ENCODE measurements at regions not wholly inside any gene's neighbourhood (a gene's known extent, or its start where the extent isn't known, plus 50 kb on each side); places are given as distances from the start of the nearest gene placed in this dataset.

DNA sequence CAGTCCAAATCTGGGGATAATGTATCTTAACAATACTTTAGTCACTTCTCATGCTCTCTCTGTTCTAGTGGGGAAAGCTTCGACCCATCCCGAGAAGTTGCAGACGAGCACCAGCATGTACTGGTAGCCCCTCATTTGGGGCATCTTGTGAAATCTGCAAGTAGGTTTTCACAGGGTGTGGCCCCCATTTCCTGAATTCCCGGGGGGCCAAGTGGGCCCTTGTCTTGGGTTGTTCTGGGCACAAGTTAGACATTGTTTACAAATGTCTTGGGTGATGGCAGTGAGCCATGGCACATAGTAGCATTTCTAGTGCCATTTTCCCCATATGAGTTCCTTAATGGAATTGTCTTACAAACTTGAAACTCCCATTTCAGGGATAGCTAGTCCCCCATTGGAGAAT is 216.7 kb upstream of the KCND2 start:
- no peaks in the 10 kb centered on the region for H3K27me3 ChIP-seq (ENCODE audit: control insufficient read depth, extremely low read depth, insufficient read depth, low read length)
- peaks cover 11% of the 10 kb centered on the region for H3K4me1 ChIP-seq (ENCODE audit: control insufficient read depth, extremely low read depth, insufficient read depth, low read length)
- no peak overlapping the region for H3K4me3 ChIP-seq (ENCODE audit: control insufficient read depth in 2 of 3, extremely low read depth in 1 of 3, insufficient read depth in 2 of 3, low read depth in 1 of 3, low read length in 3 of 3)
- dilution Hi-C loops (cut with MboI; ENCODE audit: extremely low pct_ligation_motif_present, low sequenced_read_pairs): no loop called here
- no peaks in the 10 kb centered on the region for H3K36me3 ChIP-seq (ENCODE audit: control insufficient read depth in 2 of 2, extremely low read depth in 1 of 2, insufficient read depth in 2 of 2, low read length in 2 of 2)
- H2AFZ ChIP-seq (ENCODE audit: control insufficient read depth, low read length): no peak overlapping the region
- no peak overlapping the region for H3K9ac ChIP-seq (ENCODE audit: control insufficient read depth, extremely low read depth, insufficient read depth, low read length)
- H3K27ac ChIP-seq (ENCODE audit: control insufficient read depth, insufficient read depth, low read length): no peak overlapping the region
- no peak overlapping the region for H3K4me2 ChIP-seq (ENCODE audit: control insufficient read depth, extremely low read depth, insufficient read depth, low read depth, low read length)
- FAIRE-seq (no peak), DNase-seq (ENCODE audit: low read depth, low spot score) (no peak)
- H3K9me3 ChIP-seq (ENCODE audit: control insufficient read depth, low read depth, low read length): no peaks in the 10 kb centered on the region
- H3K79me2 ChIP-seq (ENCODE audit: control insufficient read depth, insufficient read depth, low read length): no peaks in the 10 kb centered on the region
- TF ChIP-seq CTCF (optimal IDR thresholded peaks at IDR 0.05 in 1 of 3, IDR thresholded peaks at IDR 0.05 in 1 of 3, conservative IDR thresholded peaks at IDR 0.05 in 1 of 3; ENCODE audit: extremely low read depth in 1 of 3, insufficient read depth in 2 of 3, low read length in 3 of 3): no peak
- TF ChIP-seq EZH2 (IDR thresholded peaks at IDR 0.05; ENCODE audit: low read length): no peak
- no peaks in the 10 kb centered on the region for H4K20me1 ChIP-seq (ENCODE audit: control insufficient read depth, extremely low read depth, insufficient read depth, low read length)
- H3K9me1 ChIP-seq (ENCODE audit: control insufficient read depth, extremely low read depth, insufficient read depth, low read length): no peaks in the 10 kb centered on the region

GRCh38 chr7:120059641-120060040 is 213.3 kb upstream of the KCND2 start:
- no peak for DNase-seq (ENCODE audit: low read depth, low spot score)
- H3K9me1 ChIP-seq (ENCODE audit: control insufficient read depth, extremely low read depth, insufficient read depth, low read length): no peaks in the 10 kb centered on the region
- no peak overlapping the region for H3K4me2 ChIP-seq (ENCODE audit: control insufficient read depth, extremely low read depth, insufficient read depth, low read depth, low read length)
- H3K27ac ChIP-seq (ENCODE audit: control insufficient read depth, insufficient read depth, low read length): no peak overlapping the region
- H3K9ac ChIP-seq (ENCODE audit: control insufficient read depth, extremely low read depth, insufficient read depth, low read length): no peak overlapping the region
- no peaks in the 10 kb centered on the region for H3K9me3 ChIP-seq (ENCODE audit: control insufficient read depth, low read depth, low read length)
- no peaks in the 10 kb centered on the region for H3K79me2 ChIP-seq (ENCODE audit: control insufficient read depth, insufficient read depth, low read length)
- dilution Hi-C loops (cut with MboI; ENCODE audit: extremely low pct_ligation_motif_present, low sequenced_read_pairs): no loop called here
- H3K4me3 ChIP-seq (ENCODE audit: control insufficient read depth in 2 of 3, extremely low read depth in 1 of 3, insufficient read depth in 2 of 3, low read depth in 1 of 3, low read length in 3 of 3): no peak overlapping the region
- no peak overlapping the region for H2AFZ ChIP-seq (ENCODE audit: control insufficient read depth, low read length)
- no peak for TF ChIP-seq EZH2 (IDR thresholded peaks at IDR 0.05; ENCODE audit: low read length)
- TF ChIP-seq CTCF (optimal IDR thresholded peaks at IDR 0.05 in 1 of 3, IDR thresholded peaks at IDR 0.05 in 1 of 3, conservative IDR thresholded peaks at IDR 0.05 in 1 of 3; ENCODE audit: extremely low read depth in 1 of 3, insufficient read depth in 2 of 3, low read length in 3 of 3): no peak
- H3K27me3 ChIP-seq (ENCODE audit: control insufficient read depth, extremely low read depth, insufficient read depth, low read length): no peaks in the 10 kb centered on the region
- H4K20me1 ChIP-seq (ENCODE audit: control insufficient read depth, extremely low read depth, insufficient read depth, low read length): no peaks in the 10 kb centered on the region
- peaks cover 7% of the 10 kb centered on the region for H3K4me1 ChIP-seq (ENCODE audit: control insufficient read depth, extremely low read depth, insufficient read depth, low read length)
- no peaks in the 10 kb centered on the region for H3K36me3 ChIP-seq (ENCODE audit: control insufficient read depth in 2 of 2, extremely low read depth in 1 of 2, insufficient read depth in 2 of 2, low read length in 2 of 2)
- no peak for FAIRE-seq

Measured in keratinocyte (primary cell).